NCI-H2171 treated with DMSO at 0.1 percent for 48 hours (cell line): ENCODE measurements at regions not wholly inside any gene's neighbourhood (a gene's known extent, or its start where the extent isn't known, plus 50 kb on each side); places are given as distances from the start of the nearest gene placed in this dataset.
A peak's percentile ranks its signal among the peaks of the same experiment; 100 is the strongest.

Experiments used
- DNase-seq: peaks from one replicate; lab custom pipeline; 2025; lab: John Stamatoyannopoulos, UW

- no peak for DNase-seq
Observed at GRCh38 chr16:72406390-72406789, 234.4 kb upstream of the PMFBP1 start.

GRCh38 chr16:72404299-72404698, 232.3 kb upstream of the PMFBP1 start:
- DNase-seq: no peak

GRCh38 chr16:72401084-72401361, 229.1 kb upstream of the PMFBP1 start:
- no peak for DNase-seq

DNA sequence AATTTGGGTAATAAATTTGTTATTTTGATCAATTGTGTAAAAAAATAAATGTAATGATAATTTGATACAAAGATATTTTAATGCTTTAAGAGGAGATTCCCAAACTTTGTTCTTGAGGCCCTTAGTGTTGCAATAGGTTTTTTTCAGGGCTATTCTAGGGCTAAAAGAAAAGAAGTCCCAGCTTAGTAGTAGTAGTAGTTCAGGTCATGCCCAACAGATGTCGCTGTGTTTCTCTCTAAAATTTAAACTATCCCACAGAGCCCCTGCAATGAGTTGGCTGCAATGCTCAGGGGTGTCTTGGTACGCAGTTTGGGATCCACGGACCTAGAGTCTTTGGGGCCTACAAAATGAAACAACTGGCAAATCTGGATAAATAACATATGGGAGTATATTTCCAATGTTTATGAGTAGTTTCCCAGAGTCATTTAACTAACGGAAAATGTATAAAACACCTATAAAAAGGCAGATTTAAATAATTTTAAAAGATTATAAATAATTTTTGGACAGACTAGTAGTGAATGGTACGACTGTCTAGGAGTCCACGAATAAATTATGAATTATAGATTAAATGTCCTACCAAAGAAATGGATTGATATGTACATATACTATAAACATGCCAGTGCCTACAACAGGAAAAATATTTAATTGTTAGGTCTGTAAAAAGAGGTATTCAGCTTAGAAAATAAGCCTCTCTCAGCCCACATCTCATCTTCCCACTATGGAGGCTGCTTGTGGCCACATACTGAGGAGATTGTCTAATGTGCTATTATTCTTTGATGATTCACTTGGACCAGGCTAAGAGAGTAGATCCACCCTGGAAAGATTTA, 228.5 kb upstream of the PMFBP1 start:
- peak; percentile 79 for DNase-seq

- no peak for DNase-seq
Observed at GRCh38 chr16:72399811-72400210, 227.9 kb upstream of the PMFBP1 start.

GRCh38 chr16:72397876-72398275, 225.9 kb upstream of the PMFBP1 start:
- DNase-seq: no peak

- DNase-seq: no peak
Observed at GRCh38 chr16:72394526-72394925, 222.6 kb upstream of the PMFBP1 start.

DNA sequence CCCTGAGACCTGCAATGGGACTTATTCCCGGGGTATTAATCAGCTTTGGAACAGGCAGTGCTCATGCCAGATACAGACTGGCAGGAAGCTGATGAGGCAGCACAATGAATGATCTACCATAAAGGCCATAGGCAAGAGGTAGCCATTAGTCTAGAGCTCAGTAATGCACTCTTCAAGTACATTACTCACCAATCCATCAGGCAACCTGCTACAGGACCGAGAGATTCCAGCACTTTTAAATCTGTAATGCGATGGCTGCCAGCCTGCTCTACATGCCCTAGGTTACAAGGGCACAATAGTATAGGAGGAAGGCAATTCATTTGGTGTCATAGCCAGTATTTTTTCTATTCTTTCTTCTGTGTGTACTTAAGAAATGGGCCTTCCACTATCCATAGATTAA, 217.8 kb upstream of the PMFBP1 start:
- DNase-seq: no peak

DNA sequence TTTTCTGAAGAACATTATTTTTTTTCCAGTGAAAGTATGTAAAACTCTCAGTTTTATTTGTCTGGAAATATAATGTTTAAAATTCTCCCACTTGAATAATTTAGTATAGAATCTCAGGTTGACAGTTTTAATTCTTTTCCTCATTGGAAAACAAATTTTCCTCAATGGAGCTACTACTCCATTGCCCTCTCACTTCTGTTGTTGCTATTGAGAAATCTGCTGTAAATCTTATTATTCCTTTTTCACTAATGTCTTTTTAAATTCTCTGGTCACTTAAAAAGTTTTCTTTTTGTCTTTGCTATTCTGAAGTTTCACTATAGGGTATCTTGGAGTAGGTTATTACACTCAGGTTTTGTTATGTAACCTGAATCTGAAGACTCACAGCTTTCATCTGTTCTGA, 216.1 kb upstream of the PMFBP1 start:
- no peak for DNase-seq

DNA sequence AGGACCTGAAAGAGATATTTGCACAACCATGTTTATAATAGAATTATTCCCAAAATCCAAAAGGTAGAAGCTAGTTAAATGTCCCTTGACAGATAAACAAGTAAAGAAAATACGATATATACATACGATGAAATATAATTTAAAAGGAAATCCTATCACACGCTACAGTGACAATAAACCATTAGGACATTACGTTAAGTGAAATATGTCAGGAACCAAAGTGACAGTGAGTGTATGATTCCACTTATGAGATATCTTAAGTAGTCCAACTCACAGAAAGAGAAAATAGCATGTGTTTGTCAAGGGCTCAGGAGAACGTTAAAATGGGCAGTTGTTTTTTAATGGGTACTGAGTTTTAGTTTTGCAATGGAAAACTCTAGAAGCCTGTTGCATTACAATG, 212.7 kb upstream of the PMFBP1 start:
- no peak for DNase-seq

DNA sequence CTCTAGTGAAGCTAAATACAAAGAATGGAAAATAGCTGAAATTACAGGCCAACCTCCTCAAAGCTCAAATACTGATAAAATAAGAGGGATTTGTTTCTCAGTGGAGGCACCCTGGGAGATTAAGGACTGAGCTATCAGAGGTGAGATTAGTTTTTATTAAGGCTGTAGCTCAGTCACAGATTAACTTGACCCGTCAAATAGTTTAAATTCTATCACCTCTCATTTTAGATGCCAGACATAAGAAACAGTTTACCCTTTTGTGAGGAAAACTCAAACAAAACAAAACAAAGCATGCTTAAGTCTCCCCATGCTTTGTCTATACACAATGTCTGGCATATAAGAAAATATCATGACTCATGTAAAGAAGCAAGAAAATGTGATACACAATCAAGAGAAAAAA, 208.3 kb upstream of the PMFBP1 start:
- DNase-seq: no peak

DNA sequence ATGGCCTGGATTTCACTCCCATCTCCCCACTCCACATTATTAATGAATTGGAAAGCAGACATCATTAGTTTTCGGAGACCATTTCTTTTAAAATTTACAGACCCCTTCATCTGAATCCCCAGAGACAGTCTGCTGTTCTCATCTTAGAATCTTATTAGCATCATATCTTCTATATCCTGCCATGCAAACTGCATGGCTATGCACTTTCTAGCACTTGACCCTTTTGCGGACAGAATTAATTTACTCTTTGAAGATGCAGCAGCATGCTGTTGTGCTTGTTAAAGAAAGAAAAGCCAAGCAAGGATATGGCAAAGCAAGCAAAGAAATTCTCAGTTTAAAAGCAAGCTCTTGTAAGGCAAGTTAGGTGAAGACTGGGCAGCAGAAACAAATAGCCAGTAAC, 201.2 kb upstream of the PMFBP1 start:
- DNase-seq: no peak

- no peak for DNase-seq
Observed at GRCh38 chr16:72372087-72373045, 200.4 kb upstream of the PMFBP1 start.

- DNase-seq: no peak
Observed at GRCh38 chr16:72371307-72372086, 199.5 kb upstream of the PMFBP1 start.

DNA sequence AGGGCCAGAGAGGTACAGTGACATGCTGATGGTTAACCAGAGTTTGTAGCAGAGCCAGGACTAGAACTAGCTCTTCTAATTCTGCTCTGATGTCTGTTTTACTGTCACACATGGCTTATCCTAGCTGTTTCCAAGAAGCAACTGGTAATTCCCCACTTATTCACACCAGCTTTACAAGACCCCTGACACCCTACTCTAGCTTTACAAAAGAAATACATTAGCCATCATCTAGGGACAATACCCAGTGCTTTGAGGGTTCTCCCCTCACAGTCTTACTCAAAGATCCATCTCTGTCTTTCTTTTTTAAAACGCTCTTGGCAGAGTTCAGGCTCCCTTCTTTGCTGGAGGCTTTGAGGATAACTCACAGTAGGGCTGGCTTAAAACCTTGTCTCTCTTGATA, 197.3 kb upstream of the PMFBP1 start:
- no peak for DNase-seq

GRCh38 chr16:72367851-72368250, 195.9 kb upstream of the PMFBP1 start:
- DNase-seq: no peak

DNA sequence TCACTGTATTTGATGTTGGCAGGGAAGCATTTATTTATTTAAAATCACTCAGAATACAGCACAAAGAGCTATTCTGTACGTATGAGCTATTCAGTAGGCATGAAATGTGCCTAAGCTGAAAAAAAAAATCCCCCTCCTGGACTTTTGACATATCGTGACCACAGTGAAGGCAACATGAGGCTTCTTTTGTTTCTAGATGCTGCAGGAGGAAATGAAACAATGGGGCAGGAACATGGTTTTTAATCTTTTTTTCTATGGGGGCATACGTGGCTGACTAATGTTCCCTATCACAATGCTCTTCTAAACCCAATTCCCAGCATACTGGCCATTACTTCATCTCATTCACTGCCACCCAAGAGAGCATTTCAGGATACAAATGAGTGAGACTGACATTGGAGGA, 191.0 kb upstream of the PMFBP1 start:
- no peak for DNase-seq

DNA sequence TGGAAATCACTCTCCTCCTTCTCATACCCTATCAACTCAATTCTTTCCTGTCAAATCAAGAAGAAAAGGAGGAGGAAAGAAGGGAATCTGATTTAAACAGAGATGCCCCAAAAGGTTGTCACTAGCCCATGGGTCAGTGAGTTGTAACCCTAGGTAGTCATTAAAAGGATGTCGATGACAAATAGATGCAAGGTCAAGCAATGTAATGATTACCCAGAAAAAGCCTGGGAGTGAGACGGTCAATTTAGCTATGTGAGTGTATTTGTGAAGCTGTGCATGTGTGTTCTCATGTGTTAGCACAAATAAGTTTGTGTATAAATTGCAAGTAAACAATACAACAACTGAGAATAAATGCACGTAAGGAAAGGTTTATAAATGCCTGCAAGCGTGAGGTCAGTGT, 190.5 kb upstream of the PMFBP1 start:
- DNase-seq: no peak

DNA sequence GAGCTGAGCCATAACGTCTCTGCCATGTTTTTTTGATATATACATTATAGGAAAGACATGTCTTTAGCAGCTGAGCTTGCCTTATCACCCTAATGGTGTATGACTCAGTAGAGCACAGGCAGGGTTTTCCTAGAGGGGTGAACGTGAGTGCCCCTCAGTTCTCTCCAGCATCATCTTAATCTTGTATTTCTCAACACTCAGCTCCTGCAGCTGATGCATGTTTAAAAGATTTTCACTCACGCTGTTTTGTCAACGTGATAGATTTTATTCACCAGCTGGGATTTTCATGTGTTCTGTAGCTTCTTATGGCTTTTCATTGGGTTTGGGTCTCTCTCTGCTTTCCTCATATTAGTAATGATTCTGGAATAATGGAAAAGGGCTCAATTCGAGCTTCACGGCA, 186.0 kb upstream of the PMFBP1 start:
- DNase-seq: no peak

DNA sequence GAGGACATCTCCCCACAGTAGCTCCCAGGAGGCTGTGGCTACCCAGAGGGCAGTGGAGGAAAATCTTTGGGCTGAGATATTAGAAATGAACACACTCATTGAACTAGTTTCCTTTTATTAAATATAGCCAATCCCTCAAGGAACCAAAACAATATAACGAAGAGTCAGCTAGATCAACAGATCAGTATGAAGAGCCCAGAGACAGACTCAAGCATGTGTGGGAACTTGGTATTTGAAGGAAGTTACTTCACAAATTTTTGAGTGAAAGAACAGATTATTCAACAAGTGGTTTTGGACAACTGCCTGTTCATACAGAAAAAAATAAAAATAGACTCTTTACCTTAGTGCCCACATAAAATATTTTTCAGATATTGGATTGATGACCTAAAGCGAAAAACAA, 183.6 kb upstream of the PMFBP1 start:
- no peak for DNase-seq

DNA sequence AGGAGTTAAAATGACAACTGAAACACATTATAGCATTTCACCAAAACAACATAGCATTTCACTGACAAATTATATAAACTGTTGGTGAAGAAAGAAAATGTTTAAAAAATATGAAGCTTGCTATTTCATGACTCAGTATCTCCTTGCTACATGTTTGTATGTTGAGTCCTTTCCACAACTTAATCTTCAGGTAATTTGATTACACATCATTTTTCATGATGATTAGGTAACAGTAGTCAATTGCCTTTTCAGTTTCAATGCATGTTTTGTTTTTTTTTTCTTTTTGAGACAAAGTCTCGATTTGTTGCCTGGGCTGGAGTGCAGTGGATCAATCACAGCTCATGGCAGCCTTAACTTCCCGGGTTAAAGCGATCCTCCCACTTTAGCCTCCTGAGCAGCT, 177.8 kb upstream of the PMFBP1 start:
- no peak for DNase-seq

DNA sequence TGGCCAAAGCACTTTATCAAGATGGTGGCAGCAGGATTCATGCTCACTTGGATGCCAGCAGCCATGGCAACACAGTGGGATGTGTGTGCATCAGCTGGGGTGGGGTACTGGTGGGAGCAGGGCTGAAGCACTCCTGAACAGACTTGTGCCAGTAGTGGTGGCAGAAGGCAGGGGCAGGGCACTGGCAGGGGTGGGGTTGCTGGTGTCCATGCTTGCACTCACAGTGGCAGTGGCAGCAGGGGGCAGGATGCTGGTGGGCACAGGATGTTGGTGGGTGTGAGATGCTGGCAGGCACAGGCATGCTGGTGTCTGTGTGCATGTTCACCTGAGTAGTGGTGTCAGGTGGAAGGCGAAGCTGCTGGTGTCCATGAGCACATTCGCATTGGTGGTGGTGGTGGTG, 161.0 kb upstream of the PMFBP1 start:
- DNase-seq: no peak

- no peak for DNase-seq
Observed at GRCh38 chr16:72324578-72324977, 152.6 kb upstream of the PMFBP1 start.
